Keratinocyte (primary cell): ENCODE measurements at regions not wholly inside any gene's neighbourhood (a gene's known extent, or its start where the extent isn't known, plus 50 kb on each side); places are given as distances from the start of the nearest gene placed in this dataset.

Experiments
- DNase-seq: peaks from one replicate; pipeline ENCODE4 v3.0.0-alpha.2; 2011; ENCODE audit warnings: low read depth, missing footprints, low spot score
- FAIRE-seq: peaks from 2 replicates; lab custom pipeline; 2011; peaks lifted over from hg19 to GRCh38; lab: Jason Lieb, UNC
- H2AFZ ChIP-seq: 2 replicates; pipeline ENCODE4 v1.6.0; 2012; ENCODE audit warnings: low read length, control low read depth, inconsistent platforms; ENCODE audit not compliant: control insufficient read depth
- H3K27ac ChIP-seq: 2 replicates; pipeline ENCODE4 v1.5.1; 2011; ENCODE audit warnings: low read length; ENCODE audit not compliant: control insufficient read depth, insufficient read depth
- H3K27me3 ChIP-seq: 3 replicates; pipeline ENCODE4 v1.6.0; 2011; ENCODE audit warnings: low read length; ENCODE audit not compliant: control insufficient read depth, insufficient read depth; ENCODE audit errors: extremely low read depth
- H3K36me3 ChIP-seq, 2 experiments: 2 replicates in 1 of 2; 3 replicates in 1 of 2; pipeline ENCODE4 v1.5.1; 2011; ENCODE audit warnings: low read length in 2 of 2, mild to moderate bottlenecking in 1 of 2; ENCODE audit not compliant: control insufficient read depth in 2 of 2, insufficient read depth in 2 of 2; ENCODE audit errors: extremely low read depth in 1 of 2
- H3K4me1 ChIP-seq: 3 replicates; pipeline ENCODE4 v1.5.1; 2011; ENCODE audit warnings: low read length; ENCODE audit not compliant: control insufficient read depth, insufficient read depth; ENCODE audit errors: extremely low read depth
- H3K4me2 ChIP-seq: 3 replicates; pipeline ENCODE4 v1.6.0; 2011; ENCODE audit warnings: low read depth, low read length; ENCODE audit not compliant: control insufficient read depth, insufficient read depth; ENCODE audit errors: extremely low read depth
- H3K4me3 ChIP-seq, 3 experiments: fragments of 200-600 bp in 1 of 3; sonication (generic) in 1 of 3; 2 replicates in 2 of 3; 3 replicates in 1 of 3; pipeline ENCODE4 v1.5.1; 2011 to 2016; ENCODE audit warnings: low read length in 3 of 3, mild to moderate bottlenecking in 3 of 3, control low read depth in 2 of 3, inconsistent platforms in 1 of 3, low read depth in 1 of 3, mixed read lengths in 1 of 3, mixed run types in 1 of 3, moderate library complexity in 1 of 3; ENCODE audit not compliant: control insufficient read depth in 2 of 3, insufficient read depth in 2 of 3; ENCODE audit errors: extremely low read depth in 1 of 3
- H3K79me2 ChIP-seq: 2 replicates; pipeline ENCODE4 v1.6.0; 2012; ENCODE audit warnings: low read length; ENCODE audit not compliant: control insufficient read depth, insufficient read depth
- H3K9ac ChIP-seq: 3 replicates; pipeline ENCODE4 v1.6.0; 2011; ENCODE audit warnings: low read length; ENCODE audit not compliant: control insufficient read depth, insufficient read depth; ENCODE audit errors: extremely low read depth
- H3K9me1 ChIP-seq: 3 replicates; pipeline ENCODE4 v1.6.0; 2011; ENCODE audit warnings: low read length; ENCODE audit not compliant: control insufficient read depth, insufficient read depth; ENCODE audit errors: extremely low read depth
- H3K9me3 ChIP-seq: 2 replicates; pipeline ENCODE4 v1.5.1; 2012; ENCODE audit warnings: low read depth, low read length; ENCODE audit not compliant: control insufficient read depth
- H4K20me1 ChIP-seq: 3 replicates; pipeline ENCODE4 v1.6.0; 2011; ENCODE audit warnings: low read length; ENCODE audit not compliant: control insufficient read depth, insufficient read depth; ENCODE audit errors: extremely low read depth
- CTCF ChIP-seq, 3 experiments: IDR thresholded peaks in 1 of 3; conservative IDR thresholded peaks in 1 of 3; optimal IDR thresholded peaks in 1 of 3; 2 replicates in 2 of 3; 3 replicates in 1 of 3; pipeline versions ENCODE3 to v1.5.1; 2011; ENCODE audit warnings: low read length in 3 of 3, mild to moderate bottlenecking in 3 of 3, moderate library complexity in 2 of 3, control low read depth in 1 of 3, inconsistent platforms in 1 of 3; ENCODE audit not compliant: insufficient read depth in 2 of 3; ENCODE audit errors: extremely low read depth in 1 of 3
- EZH2 ChIP-seq: IDR thresholded peaks from one replicate; pipeline ENCODE4 v1.6.1; 2012; ENCODE audit warnings: inconsistent platforms, mild to moderate bottlenecking, low read length, moderate library complexity
- dilution Hi-C: fragments of 300-500 bp; cut with MboI; formaldehyde crosslinking; loops from one replicate; pipeline ENCODE4 v1.7.0; 2020; ENCODE audit warnings: low sequenced_read_pairs; ENCODE audit not compliant: extremely low pct_ligation_motif_present

- H3K9ac ChIP-seq = no peak overlapping the region
- TF ChIP-seq CTCF (optimal IDR thresholded peaks at IDR 0.05 in 1 of 3, IDR thresholded peaks at IDR 0.05 in 1 of 3, conservative IDR thresholded peaks at IDR 0.05 in 1 of 3; ENCODE audit: extremely low read depth in 1 of 3, insufficient read depth in 2 of 3, low read length in 3 of 3) (no peak), EZH2 (no peak)
- no peak overlapping the region for H3K4me2 ChIP-seq
- H3K9me3 ChIP-seq = no peaks in the 10 kb centered on the region
- no peaks in the 10 kb centered on the region for H4K20me1 ChIP-seq
- H3K79me2 ChIP-seq = no peaks in the 10 kb centered on the region
- DNase-seq (no peak), FAIRE-seq (no peak)
- peaks cover 18% of the 10 kb centered on the region for H3K27me3 ChIP-seq
- no peak overlapping the region for H3K4me3 ChIP-seq
- H3K27ac ChIP-seq = no peak overlapping the region
- H3K4me1 ChIP-seq = no peaks in the 10 kb centered on the region
- H2AFZ ChIP-seq = no peak overlapping the region
- no peaks in the 10 kb centered on the region for H3K36me3 ChIP-seq
- H3K9me1 ChIP-seq = no peaks in the 10 kb centered on the region
- dilution Hi-C loops = no loop called here
Observed at GRCh38 chr19:30694156-30694755, 322.1 kb downstream of the ZNF536 start.

- FAIRE-seq = no peak
Observed at GRCh38 chr19:30692879-30693503, 320.8 kb downstream of the ZNF536 start.

More at GRCh38 chr19:30692879-30693503, 320.8 kb downstream of the ZNF536 start:
- Histone ChIP-seq H3K79me2 (no peaks in the 10 kb centered on the region), H3K36me3 (no peaks in the 10 kb centered on the region), H3K27ac (no peak overlapping the region), H3K4me3 (no peak overlapping the region), H2AFZ (no peak overlapping the region), H4K20me1 (no peaks in the 10 kb centered on the region), H3K4me1 (no peaks in the 10 kb centered on the region), H3K9me3 (no peaks in the 10 kb centered on the region), H3K27me3 (peaks cover 18% of the 10 kb centered on the region), H3K9me1 (no peaks in the 10 kb centered on the region), H3K4me2 (no peak overlapping the region), H3K9ac (no peak overlapping the region)
- DNase-seq = no peak
- dilution Hi-C loops = no loop called here
- no peak for TF ChIP-seq CTCF (optimal IDR thresholded peaks at IDR 0.05 in 1 of 3, IDR thresholded peaks at IDR 0.05 in 1 of 3, conservative IDR thresholded peaks at IDR 0.05 in 1 of 3; ENCODE audit: extremely low read depth in 1 of 3, insufficient read depth in 2 of 3, low read length in 3 of 3)
- TF ChIP-seq EZH2 = no peak
